NCI-H1048 (cell line): ENCODE measurements at regions not wholly inside any gene's neighbourhood (a gene's known extent, or its start where the extent isn't known, plus 50 kb on each side); places are given as distances from the start of the nearest gene placed in this dataset.
"Not testable (repeated sequence)": the region's sequence is repeated elsewhere in the genome, so short reads cannot be mapped to it uniquely, and the experiment has no call there.

Source experiments
- DNase-seq: peaks from one replicate; lab custom pipeline; 2025; lab: John Stamatoyannopoulos, UW

DNA sequence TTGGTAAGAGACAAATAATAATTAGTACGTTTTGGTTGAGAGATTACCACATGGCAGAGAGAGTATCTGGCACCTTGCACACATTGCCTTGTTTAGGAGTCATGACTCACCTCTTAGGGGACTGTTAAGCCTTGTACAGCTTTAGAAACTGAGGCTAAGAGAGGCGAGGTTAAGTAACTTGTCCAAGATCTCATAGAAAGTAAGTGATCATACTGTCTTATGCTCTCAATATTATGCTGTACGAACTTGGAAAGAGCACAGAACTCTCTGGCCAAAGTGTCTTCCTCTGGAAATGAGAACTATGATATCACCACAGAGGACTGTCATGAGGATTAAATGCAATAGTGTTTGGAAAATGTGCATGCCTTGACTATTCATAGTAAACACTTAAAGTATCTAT is 249.0 kb downstream of the UTRN start:
- DNase-seq: no peak

DNA sequence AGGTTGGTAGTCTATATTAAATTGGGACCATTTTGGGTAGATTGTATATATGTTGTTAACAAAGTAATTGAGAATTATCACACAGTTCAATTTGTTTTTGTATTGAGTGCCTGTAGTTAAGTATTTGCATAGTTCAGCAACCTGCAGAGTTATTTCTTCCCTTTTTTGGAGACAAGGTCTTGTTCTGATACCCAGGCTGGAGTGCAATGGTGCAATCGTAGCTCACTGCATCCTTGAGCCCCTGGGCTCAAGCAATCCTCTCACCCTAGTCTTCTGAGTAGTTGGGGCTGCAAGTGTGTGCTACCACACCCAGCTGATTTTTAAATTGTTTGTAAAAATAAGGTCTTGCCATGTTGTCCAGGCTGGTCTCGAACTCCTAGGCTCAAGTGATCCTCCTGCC is 250.5 kb downstream of the UTRN start:
- no peak for DNase-seq

DNA sequence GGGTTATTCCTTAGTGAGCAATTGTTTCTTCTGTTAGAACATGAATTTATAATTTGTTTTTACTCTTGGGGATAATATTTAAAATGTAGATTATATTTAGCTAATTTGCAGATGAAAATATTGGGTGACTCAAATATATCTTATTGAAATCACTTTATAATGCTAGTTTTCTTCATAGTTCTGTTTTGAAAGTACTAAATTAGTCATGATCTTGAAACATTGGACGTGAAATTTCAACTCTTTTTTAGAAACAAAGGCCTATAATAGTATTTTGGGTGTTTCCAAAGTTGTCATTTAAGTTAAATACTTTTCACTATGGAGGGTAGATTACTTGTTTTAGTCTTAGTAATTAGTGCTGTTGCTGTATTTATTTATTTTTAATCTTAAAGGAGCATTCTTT is 250.9 kb downstream of the UTRN start:
- DNase-seq: no peak

DNA sequence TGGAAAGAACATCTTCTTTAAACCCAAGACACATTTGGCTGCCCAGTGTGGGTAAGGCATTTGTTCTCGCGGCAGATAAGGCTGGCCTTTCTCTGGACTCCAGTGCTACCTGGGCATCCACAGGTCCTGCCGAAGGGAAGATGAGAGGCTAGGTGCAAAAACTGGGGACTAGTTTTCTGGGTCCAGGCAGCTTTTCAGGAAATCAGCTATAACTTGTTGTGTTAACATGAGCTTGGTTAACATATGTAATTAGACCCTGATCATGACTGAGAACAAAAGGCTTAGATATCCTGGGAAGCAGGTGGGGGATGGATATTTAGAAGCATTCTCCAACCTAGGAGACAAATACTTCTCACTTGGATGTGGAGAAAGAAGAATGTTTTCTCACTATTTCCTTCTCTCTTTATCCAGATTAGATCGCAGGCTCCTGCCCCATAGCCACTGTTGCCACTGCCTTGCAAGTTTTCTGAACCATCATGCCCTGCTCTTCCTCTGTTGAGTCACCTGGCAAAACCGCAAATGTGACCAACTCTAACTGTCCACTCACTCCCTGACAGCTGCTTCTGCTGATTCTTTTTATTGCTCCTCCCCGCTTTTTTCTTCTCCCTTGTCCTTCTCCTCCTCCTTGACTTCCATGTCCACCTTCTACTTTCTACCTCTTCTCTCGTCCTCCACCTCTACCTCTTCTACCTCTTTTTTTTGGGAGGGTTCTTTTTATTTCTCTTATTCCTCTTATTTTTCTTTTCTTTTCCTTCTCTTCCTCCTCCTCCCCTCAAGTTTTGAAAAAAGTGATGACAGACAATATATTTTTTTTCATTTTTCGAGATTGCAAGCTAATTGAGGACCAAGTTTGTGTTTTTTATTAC is 258.1 kb downstream of the UTRN start:
- no peak for DNase-seq

DNA sequence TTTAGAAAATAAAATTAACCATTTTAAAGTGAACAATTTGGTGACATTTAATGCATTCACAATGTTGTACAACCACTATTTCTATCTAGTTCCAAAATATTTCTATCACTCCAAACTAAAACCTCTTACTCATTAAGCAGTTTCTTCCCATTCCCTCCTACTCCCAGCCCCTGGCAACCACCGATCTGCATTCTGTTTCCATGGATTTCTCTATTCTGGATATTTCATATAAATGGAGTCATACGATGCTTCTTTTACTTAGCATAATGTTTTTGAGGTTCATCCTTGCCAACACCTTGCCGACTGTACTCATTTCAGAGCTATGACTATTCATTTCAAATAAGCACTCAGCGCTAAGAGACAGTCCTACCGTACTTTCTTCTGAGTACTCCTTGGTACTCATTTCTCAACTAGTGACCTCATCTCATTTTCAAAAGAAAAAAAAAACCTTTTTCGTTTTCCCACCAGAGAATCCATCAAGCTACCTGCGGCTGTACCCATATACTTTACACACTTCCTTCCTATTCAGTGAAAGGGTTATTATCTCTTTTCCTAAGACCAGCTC is 259.2 kb downstream of the UTRN start:
- DNase-seq: no peak

DNA sequence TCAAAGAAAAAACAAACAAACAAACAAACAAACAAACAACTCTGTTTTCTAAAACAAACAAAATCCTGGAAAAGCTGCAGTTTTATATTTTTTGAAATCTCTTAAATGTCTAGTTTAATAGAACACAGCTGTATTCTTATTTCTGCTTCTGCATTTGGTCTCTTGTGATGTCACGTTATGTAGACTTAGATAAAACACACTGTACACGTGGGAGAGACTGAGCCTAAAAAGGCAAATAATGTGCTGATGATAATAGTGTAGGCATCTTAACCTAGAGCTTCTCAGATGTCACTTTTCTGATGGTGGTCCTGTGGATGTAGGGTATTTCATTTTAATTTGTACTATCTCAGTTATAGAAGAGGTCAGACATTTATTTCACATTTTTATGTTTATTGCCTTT is 261.7 kb downstream of the UTRN start:
- DNase-seq: no peak

DNA sequence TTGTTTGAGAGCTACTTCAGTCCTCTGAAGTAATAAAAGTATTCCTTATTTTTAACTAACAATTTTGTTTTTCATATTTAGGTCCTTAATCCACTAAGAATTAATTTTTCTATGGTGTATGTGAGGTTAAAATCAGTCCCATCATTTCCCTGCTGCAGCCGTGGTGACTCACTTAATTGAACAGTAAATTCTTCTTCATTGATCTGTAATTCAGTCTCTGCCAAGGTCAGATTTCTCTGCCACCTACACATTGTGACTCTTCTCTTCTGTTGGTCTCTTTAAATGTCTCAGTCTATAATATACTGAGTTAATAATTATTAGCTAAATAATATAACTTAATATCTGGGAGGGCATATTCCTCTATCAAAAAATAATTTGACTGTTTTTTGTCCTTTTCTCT is 262.3 kb downstream of the UTRN start:
- DNase-seq: no peak

DNA sequence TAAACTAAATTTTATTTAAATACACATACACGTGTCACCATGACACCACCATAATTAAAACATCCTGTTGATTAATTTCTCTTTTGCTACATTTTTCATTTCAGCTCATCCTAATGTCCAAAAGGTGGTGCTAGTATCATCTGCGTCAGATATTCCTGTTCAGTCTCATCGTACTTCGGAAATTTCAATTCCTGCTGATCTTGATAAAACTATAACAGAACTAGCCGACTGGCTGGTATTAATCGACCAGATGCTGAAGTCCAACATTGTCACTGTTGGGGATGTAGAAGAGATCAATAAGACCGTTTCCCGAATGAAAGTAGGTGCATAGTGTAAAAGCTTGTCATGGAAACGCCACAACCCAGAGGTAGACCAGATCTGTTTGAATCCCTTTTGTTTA is 263.4 kb downstream of the UTRN start:
- DNase-seq: no peak

DNA sequence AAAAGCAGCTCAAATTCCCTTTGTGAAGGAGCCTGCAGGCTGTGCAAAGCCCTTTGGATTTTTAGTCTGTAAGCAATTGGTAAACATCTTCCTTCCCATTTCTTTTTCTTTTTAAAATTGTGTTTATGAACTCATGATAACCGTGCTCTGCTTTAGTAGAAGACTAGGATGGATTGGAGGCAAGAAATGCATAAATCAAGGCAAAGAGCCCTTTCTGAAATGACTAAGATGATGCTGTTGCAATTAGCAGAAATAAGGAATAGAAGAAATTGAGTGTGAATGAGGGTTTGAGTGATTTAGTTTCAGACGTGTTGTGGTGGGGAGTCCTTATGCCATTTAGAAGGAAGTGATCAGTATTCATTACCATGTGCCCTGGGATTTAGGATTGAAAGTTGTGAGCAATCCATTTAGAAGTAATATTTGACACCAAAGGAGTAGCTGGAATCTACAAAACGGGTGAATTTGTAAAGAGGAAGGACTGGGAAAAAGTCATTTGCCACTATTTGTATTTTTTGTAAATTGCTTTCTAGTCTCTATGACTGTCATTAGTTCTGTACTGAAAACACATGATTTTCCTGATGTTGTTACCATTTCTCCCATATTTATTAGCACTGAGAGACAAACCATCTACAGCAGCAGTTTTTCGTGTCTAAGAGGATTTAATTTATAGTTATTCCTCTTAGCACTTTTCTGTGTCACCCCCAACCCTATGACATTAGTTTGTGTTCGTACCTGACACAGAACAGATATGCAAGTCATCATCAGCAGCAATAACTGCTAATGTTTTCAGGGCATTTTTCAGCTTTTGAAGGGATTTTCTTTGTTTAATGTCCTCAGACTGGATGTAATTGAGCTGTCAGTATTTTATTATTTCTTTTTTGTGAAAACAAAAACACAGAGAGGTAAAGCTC is 265.0 kb downstream of the UTRN start:
- DNase-seq: no peak

DNA sequence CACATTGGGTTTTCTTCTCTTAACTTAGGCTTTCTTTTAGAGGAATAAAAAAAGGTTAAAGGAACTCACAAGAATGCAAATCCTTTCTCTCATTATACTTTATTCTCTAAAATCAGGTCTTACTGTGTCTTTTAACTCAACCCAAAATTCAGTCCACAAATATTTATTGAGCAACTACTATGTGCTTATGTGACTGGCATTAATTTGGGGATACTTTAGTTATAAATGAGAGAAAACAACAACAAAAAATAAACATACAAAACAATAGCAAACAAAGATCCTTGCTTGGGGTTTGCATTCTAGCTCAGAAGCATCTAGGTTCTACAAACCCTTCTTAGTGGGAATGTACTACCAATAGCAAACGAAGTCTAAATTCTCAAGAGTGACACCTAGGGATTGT is 266.2 kb downstream of the UTRN start:
- DNase-seq: no peak

DNA sequence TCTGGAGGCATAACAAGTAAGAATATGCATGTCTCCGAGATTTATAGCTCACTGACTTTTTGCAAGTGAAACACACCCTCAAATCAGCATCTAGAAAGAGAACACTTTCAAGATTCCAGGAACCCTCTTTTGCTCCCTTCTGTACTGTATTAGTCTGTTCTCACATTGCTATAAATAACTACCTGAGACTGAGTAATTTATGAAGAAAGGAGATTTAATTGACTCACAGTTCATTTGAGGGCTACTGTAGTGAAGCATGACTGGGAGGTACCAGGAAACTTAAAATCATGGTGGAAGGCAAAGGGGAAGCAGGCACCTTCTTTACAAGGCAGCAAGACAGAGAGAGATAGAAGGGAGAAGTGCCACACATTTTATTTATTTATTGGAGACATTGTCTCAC is 269.9 kb downstream of the UTRN start:
- no peak for DNase-seq

DNA sequence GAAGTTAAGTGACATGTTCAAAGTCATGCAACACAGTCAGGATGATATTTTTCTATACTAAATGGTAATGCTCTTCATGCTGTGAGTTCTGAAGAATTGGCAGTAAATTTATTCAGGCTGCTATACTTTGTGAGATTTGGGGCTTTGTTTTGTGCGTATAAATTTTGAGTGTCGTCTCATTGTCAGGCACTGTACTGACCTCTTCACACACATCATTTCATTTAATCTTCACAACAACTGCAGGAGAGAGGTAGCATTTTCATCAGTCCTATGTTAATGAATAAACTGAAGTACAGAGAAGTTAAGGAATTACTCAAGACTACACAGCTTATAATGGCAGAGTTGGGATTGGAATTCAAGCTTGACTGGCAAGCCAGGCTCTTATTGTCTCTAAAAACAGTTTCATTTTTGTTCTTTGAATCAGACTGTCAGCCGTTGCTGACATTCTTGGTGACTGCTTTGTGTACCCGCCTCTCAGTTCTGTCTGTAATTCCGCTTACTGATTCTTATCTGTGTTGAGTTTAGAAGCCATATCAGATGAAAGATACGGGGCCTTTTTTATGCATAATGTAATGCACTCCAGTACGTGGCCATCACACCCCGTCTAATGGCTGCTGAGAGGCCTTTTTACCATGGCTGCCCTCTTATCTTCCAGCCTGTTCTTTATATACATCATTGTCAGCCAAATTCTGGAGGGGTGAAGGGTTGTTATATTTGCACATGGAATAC is 274.9 kb downstream of the UTRN start:
- DNase-seq: no peak

DNA sequence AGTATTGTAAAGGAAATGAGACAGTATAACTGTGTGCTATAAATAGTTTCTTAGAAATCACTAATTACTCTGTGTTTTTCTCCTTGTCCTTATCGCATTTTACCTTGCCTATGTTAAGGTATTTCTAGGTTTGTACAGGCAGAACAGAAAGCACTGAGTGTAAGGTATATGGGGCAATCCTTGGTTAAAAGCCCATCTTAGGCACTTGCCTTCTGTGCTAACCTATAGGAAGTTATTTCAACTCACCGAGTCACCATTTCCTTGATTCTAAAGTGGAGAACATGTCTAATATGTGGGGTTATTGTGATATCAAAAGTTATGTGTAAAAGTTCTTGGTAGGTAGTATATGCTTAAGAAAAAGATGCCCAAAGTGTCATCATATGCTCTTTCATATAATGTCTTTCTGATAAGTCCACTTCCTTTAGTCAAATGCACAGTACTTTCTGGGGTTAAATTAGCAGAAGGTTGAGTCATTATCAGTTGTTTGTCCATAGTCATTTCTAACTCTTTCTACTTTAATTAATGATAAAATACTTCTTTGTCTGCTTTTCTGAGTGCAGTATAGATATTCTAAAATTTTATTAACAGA is 276.4 kb downstream of the UTRN start:
- DNase-seq: no peak

DNA sequence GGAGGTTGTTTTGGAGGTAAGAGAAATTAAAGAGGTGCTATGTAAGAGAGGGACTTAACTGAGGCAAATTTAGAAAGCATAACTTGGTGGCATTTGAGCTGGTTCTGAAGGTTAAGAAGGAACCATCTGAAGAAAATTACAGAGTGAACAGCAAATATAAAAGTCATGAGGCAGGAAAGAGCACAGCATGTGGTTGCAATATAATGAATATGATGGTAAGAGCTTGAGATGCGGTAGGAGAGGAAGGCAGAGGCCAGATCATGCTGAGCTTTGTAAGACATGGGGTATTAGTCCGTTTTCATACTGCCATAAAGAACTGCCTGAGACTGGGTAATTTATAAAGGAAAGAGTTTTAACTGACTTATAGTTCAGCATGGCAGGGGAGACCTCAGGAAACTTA is 279.1 kb downstream of the UTRN start:
- no peak for DNase-seq

DNA sequence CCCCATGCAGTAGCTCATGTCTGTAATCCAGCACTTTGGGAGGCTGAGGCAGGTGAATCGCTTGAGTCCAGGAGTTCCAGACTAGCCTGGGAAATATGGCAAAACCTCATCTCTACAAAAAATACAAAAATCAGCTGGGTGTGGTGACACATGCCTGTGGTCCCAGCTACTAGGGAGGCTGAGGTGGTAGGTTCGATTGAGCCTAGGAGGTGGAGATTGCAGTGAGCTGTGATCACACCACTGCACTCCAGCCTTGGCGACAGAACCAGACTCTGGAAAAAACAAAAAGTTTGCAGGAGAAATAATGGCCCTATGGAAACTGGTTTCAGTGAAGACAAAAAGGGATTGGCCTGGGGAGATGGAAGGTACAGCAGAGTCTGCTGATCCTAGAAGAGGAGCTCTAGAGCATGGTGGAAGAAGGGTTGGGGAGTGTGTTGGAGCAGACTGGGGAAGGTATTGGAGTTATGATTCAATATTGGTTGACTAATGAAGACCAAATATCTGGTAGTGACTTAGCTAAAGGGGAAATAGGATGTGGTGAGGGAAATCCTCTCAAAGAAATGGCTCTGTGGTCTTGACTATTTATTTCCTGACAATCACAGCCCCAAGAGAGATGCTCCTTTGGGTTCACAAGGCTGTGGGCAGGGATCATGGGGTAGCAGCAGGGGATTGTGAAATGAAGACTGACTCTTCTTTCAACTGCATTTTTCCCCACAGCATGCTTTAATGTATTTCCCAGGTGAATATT is 281.9 kb downstream of the UTRN start:
- DNase-seq: no peak

DNA sequence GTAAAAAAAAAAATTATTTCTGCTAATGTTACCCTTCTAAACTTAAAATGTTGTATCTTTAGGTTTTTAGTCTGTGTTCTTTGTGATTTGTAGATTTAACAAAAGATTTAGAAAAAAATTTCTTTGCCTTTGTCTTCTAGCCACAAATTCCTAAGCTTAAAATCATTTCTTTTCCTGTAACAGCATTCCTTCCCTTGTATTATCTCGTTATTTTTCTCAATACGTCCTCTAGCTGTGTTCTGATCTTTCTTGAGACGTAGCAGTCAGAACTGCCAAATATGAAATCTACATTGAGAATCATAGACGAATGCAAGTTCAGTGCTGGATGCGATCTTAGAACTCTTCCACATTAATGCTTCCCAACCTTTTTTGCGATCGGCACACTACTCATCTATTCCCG is 283.1 kb downstream of the UTRN start:
- DNase-seq: no peak

DNA sequence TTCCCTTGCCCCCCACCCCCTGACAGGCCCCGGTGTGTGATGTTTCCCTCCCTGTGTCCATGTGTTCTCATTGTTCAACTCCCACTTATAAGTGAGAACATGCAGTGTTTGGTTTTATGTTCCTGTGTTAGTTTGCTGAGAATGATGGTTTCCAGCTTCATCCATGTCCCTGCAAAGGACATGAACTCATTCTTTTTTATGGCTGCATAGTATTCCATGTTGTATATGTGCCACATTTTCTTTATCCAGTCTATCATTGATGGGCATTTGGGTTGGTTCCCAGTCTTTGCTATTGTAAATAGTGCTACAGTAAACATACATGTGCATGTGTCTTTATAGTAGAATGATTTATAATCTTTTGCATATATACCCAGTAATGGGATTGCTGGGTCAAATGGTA is 287.4 kb downstream of the UTRN start:
- not testable (repeated sequence) for DNase-seq

DNA sequence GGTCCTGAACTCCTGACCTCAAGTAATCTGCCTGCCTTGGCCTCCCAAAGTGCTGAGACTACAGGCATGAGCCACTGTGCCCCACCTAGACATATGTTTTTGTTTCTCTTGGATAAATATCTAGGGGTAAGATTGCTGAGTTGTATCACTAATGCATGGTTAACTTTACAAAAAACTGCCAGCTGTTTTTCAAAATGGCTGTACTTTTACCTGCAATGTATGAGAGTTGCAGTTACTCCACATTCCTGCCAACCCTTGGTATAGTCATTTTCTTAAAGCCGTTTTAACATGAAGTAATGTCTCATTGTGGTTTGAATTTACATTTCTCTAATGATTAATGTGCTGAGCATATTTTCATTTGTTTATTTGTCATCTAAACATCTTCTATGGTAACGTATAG is 289.7 kb downstream of the UTRN start:
- DNase-seq: no peak

DNA sequence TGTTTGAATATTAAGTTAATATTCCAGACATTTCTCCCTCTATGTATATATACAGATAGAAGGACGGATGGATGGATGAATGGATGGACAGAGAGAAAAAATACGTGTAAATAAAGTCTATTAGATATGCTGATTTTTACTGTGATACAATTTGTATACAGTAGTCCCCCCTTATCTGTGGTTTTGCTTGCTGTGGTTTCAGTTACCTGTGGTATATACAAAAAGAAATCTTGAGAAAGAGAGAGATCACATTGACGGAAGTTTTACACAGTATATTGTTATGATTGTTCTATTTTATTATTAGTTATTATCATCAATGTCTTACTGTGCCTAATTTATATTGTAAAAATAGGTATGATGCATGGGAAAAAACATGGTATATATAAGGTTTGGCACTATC is 290.2 kb downstream of the UTRN start:
- DNase-seq: no peak

DNA sequence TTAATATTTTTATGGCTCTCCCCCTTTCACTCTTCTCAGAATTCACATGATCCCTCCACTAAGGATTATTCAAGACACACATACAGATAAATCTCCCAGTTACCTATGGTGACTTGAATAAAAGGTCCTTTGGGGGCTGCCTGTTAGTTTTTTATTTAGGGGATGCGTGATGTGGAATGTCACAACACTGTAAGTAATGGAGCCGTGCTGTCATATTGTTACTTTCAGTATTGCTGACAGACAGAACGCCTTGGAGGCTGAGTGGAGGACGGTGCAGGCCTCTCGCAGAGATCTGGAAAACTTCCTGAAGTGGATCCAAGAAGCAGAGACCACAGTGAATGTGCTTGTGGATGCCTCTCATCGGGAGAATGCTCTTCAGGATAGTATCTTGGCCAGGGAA is 291.7 kb downstream of the UTRN start:
- DNase-seq: no peak
